H1 (cell line): ENCODE measurements at regions not wholly inside any gene's neighbourhood (a gene's known extent, or its start where the extent isn't known, plus 50 kb on each side); places are given as distances from the start of the nearest gene placed in this dataset.

Experiments used
- CTCF ChIA-PET: fragments of 300-600 bp; sonication (Branson Sonifier 250); formaldehyde crosslinking; loops from one replicate; lab custom pipeline; 2021; ENCODE audit not compliant: partially characterized antibody; lab: Charles Lee
- POLR2A ChIA-PET: fragments of 300-600 bp; sonication (Branson Sonifier 250); formaldehyde crosslinking; loops from one replicate; lab custom pipeline; 2021; ENCODE audit warnings: inconsistent platforms; ENCODE audit not compliant: partially characterized antibody; lab: Charles Lee
- DNase-seq, 2 experiments: peaks; one replicate each; pipeline versions ENCODE4 v3.0.0 to v3.0.0-alpha.2; 2010 to 2022; ENCODE audit warnings: low spot score in 2 of 2, low read depth in 1 of 2, mixed read lengths in 1 of 2
- FAIRE-seq: peaks from 2 replicates; lab custom pipeline; 2011; peaks lifted over from hg19 to GRCh38; lab: Jason Lieb, UNC
- H2AFZ ChIP-seq: 2 replicates; pipeline ENCODE4 v1.8.1; 2012; ENCODE audit warnings: low read length, inconsistent platforms
- H2AK5ac ChIP-seq: 2 replicates; pipeline ENCODE4 v1.6.1; 2013; ENCODE audit warnings: low read depth, low read length
- H2BK120ac ChIP-seq: replicated peaks from 2 replicates; pipeline ENCODE3; 2013; ENCODE audit warnings: low read depth, low read length, inconsistent platforms
- H2BK12ac ChIP-seq: 2 replicates; pipeline ENCODE4 v1.6.1; 2013; ENCODE audit warnings: low read depth, low read length
- H2BK15ac ChIP-seq: 2 replicates; pipeline ENCODE4 v1.6.1; 2013; ENCODE audit warnings: low read length
- H2BK20ac ChIP-seq: 2 replicates; pipeline ENCODE4 v1.6.1; 2013; ENCODE audit warnings: low read length
- H2BK5ac ChIP-seq: 2 replicates; pipeline ENCODE4 v1.6.1; 2013; ENCODE audit warnings: low read depth, low read length
- H3K14ac ChIP-seq: 2 replicates; pipeline ENCODE4 v1.6.1; 2013; ENCODE audit warnings: inconsistent platforms; ENCODE audit not compliant: insufficient read length
- H3K18ac ChIP-seq: 2 replicates; pipeline ENCODE4 v1.6.1; 2013; ENCODE audit warnings: low read length; ENCODE audit errors: extremely low read depth
- H3K23ac ChIP-seq: 2 replicates; pipeline ENCODE4 v1.6.1; 2013; ENCODE audit warnings: inconsistent platforms; ENCODE audit not compliant: insufficient read length
- H3K23me2 ChIP-seq: 2 replicates; pipeline ENCODE4 v1.6.1; 2013; ENCODE audit warnings: low read depth, low read length
- H3K27ac ChIP-seq: 2 replicates; pipeline ENCODE4 v1.6.1; 2011; ENCODE audit warnings: low read depth, low read length, inconsistent platforms
- H3K27me3 ChIP-seq, 4 experiments: replicated peaks in 1 of 4; 1 replicate in 1 of 4; 2 replicates in 3 of 4; pipeline versions ENCODE4 v1.6.1 to v1.8.1; 2011 to 2013; ENCODE audit warnings: low read length in 3 of 4, mild to moderate bottlenecking in 3 of 4, inconsistent platforms in 2 of 4, mixed read lengths in 2 of 4, moderate library complexity in 1 of 4; ENCODE audit not compliant: control insufficient read depth in 3 of 4, insufficient read depth in 3 of 4; ENCODE audit errors: extremely low read depth in 1 of 4
- H3K36me3 ChIP-seq, 4 experiments: 2 replicates each; pipeline versions ENCODE4 v1.6.1 to v1.8.1; 2011 to 2013; ENCODE audit warnings: mild to moderate bottlenecking in 4 of 4, low read length in 3 of 4, moderate library complexity in 2 of 4, control low read depth in 1 of 4, inconsistent platforms in 1 of 4; ENCODE audit not compliant: insufficient read depth in 4 of 4, control insufficient read depth in 2 of 4
- H3K4ac ChIP-seq: replicated peaks from 2 replicates; pipeline ENCODE3; 2013; ENCODE audit warnings: low read length, low read depth, mixed read lengths, inconsistent platforms; ENCODE audit not compliant: insufficient read length
- H3K4me1 ChIP-seq, 4 experiments: replicated peaks in 1 of 4; 1 replicate in 1 of 4; 2 replicates in 3 of 4; pipeline versions ENCODE4 v1.6.1 to v1.8.1; 2011 to 2013; ENCODE audit warnings: low read length in 3 of 4, inconsistent platforms in 2 of 4, mixed read lengths in 1 of 4; ENCODE audit not compliant: insufficient read depth in 4 of 4, control insufficient read depth in 3 of 4
- H3K4me2 ChIP-seq, 2 experiments: 2 replicates each; pipeline versions ENCODE4 v1.6.1 to v1.8.1; 2011 to 2013; ENCODE audit warnings: low read depth in 2 of 2, low read length in 2 of 2, control low read depth in 1 of 2, inconsistent platforms in 1 of 2, mild to moderate bottlenecking in 1 of 2; ENCODE audit not compliant: insufficient read depth in 1 of 2
- H3K4me3 ChIP-seq, 4 experiments: fragments of 200-600, 300-600 bp in 1 of 4; sonication (generic), shearing (Covaris generic), sonication (Bioruptor Twin) in 1 of 4; 2 replicates each; pipeline versions ENCODE4 v1.5.1 to v1.8.1; 2011 to 2016; ENCODE audit warnings: low read length in 4 of 4, low read depth in 3 of 4, control low read depth in 2 of 4, inconsistent platforms in 2 of 4, mild to moderate bottlenecking in 2 of 4, mixed read lengths in 1 of 4, moderate library complexity in 1 of 4; ENCODE audit not compliant: insufficient read depth in 2 of 4; ENCODE audit errors: extremely low read depth in 1 of 4
- H3K56ac ChIP-seq: replicated peaks from 2 replicates; pipeline ENCODE3; 2013; ENCODE audit warnings: low read depth, mild to moderate bottlenecking, mixed read lengths, low read length, inconsistent platforms; ENCODE audit not compliant: insufficient read length
- H3K79me1 ChIP-seq: 2 replicates; pipeline ENCODE4 v1.6.1; 2013; ENCODE audit warnings: low read depth, low read length, control low read depth
- H3K79me2 ChIP-seq, 2 experiments: 2 replicates each; pipeline versions ENCODE4 v1.6.1 to v1.8.1; 2012 to 2013; ENCODE audit warnings: low read length in 2 of 2, mild to moderate bottlenecking in 2 of 2, inconsistent platforms in 1 of 2; ENCODE audit not compliant: insufficient read depth in 2 of 2, control insufficient read depth in 1 of 2
- H3K9ac ChIP-seq, 4 experiments: replicated peaks in 1 of 4; 1 replicate in 1 of 4; 2 replicates in 3 of 4; pipeline versions ENCODE4 v1.6.1 to v1.8.1; 2011 to 2013; ENCODE audit warnings: low read depth in 3 of 4, low read length in 3 of 4, control low read depth in 2 of 4, mild to moderate bottlenecking in 2 of 4, moderate library complexity in 2 of 4, inconsistent platforms in 1 of 4; ENCODE audit errors: extremely low read depth in 1 of 4
- H3K9me3 ChIP-seq, 2 experiments: 2 replicates each; pipeline versions ENCODE4 v1.6.1 to v1.8.1; 2012 to 2013; ENCODE audit warnings: mild to moderate bottlenecking in 2 of 2, moderate library complexity in 2 of 2, control low read depth in 1 of 2, inconsistent platforms in 1 of 2, low read depth in 1 of 2, low read length in 1 of 2, mixed read lengths in 1 of 2; ENCODE audit not compliant: insufficient read depth in 2 of 2
- H4K20me1 ChIP-seq, 2 experiments: replicated peaks in 1 of 2; 2 replicates each; pipeline versions ENCODE3 to v1.8.1; 2011 to 2013; ENCODE audit warnings: inconsistent platforms in 2 of 2, low read length in 2 of 2, mild to moderate bottlenecking in 1 of 2; ENCODE audit not compliant: insufficient read depth in 2 of 2, control insufficient read depth in 1 of 2
- H4K5ac ChIP-seq: 2 replicates; pipeline ENCODE4 v1.6.1; 2013; ENCODE audit warnings: low read length, low read depth, mixed read lengths, inconsistent platforms; ENCODE audit not compliant: insufficient read length
- H4K8ac ChIP-seq: 2 replicates; pipeline ENCODE4 v1.8.0; 2013; ENCODE audit warnings: mild to moderate bottlenecking, moderate library complexity, low read length, inconsistent platforms; ENCODE audit not compliant: insufficient read depth; ENCODE audit errors: extremely low read depth
- H4K91ac ChIP-seq: replicated peaks from 2 replicates; pipeline ENCODE3; 2013; ENCODE audit warnings: low read length, mixed read lengths, inconsistent platforms; ENCODE audit not compliant: insufficient read length
- EGR1 ChIP-seq: IDR thresholded peaks from 2 replicates; pipeline ENCODE4 v1.6.1; 2011; ENCODE audit warnings: low read depth, low read length, borderline replicate concordance
- HDAC2 ChIP-seq, 2 experiments: fragments of 300-600 bp in 1 of 2; sonication (generic) in 1 of 2; IDR thresholded peaks; 2 replicates each; pipeline ENCODE4 v1.6.1; 2011 to 2012; ENCODE audit warnings: low read depth in 2 of 2, low read length in 2 of 2, mild to moderate bottlenecking in 2 of 2, moderate library complexity in 2 of 2, borderline replicate concordance in 1 of 2, inconsistent platforms in 1 of 2
- JUND ChIP-seq: IDR thresholded peaks from 2 replicates; pipeline ENCODE4 v1.6.1; 2011; ENCODE audit warnings: mild to moderate bottlenecking, improper control_type of control experiment, low read length
- KDM5A ChIP-seq: fragments of 200-600 bp; IDR thresholded peaks from 2 replicates; pipeline ENCODE4 v1.7.1; 2012; ENCODE audit warnings: mild to moderate bottlenecking, low read length, inconsistent platforms, mixed read lengths
- NANOG ChIP-seq: IDR thresholded peaks from 2 replicates; pipeline ENCODE4 v1.6.1; 2011; ENCODE audit warnings: low read length, low read depth, mild to moderate bottlenecking, inconsistent platforms; ENCODE audit not compliant: insufficient read depth, poor library complexity, severe bottlenecking
- PHF8 ChIP-seq: fragments of 200-600 bp; sonication (generic); conservative IDR thresholded peaks from 2 replicates; pipeline ENCODE4 v1.7.1; 2012; ENCODE audit warnings: low read depth, mild to moderate bottlenecking, inconsistent platforms, low read length, moderate library complexity
- SAP30 ChIP-seq: fragments of 300-600 bp; sonication (generic); IDR thresholded peaks from 2 replicates; pipeline ENCODE4 v1.7.1; 2012; ENCODE audit warnings: low read length, moderate library complexity, mild to moderate bottlenecking, inconsistent platforms; ENCODE audit not compliant: insufficient read depth, insufficient replicate concordance
- SIRT6 ChIP-seq: IDR thresholded peaks from one replicate; pipeline ENCODE4 v1.7.1; 2012; ENCODE audit warnings: low read length, inconsistent platforms
- TCF12 ChIP-seq: IDR thresholded peaks from 2 replicates; pipeline ENCODE4 v1.6.1; 2011; ENCODE audit warnings: low read depth, mild to moderate bottlenecking, low read length
- WGBS, 2 experiments: shearing (Covaris generic) in 1 of 2; methylation state at CpG; one replicate each; pipeline versions ENCODE4 v1.1.6 to v1.1.7; 2013 to 2015; ENCODE audit warnings: low lambda C conversion rate in 2 of 2, mixed read lengths in 2 of 2, inconsistent platforms in 1 of 2, low coverage in 1 of 2, missing lambda C conversion rate in 1 of 2; ENCODE audit not compliant: insufficient replicate concordance in 2 of 2, insufficient coverage in 1 of 2, insufficient read length in 1 of 2; ENCODE audit errors: extremely low coverage in 1 of 2, missing lambda C conversion rate in 1 of 2; 5-methylcytosine and 5-hydroxymethylcytosine counted together
- TF ChIP-seq, protein P1 (sequence below): IDR thresholded peaks from 2 replicates; pipeline ENCODE4 v1.6.1; 2012; ENCODE audit warnings: low read length, inconsistent platforms
- TF ChIP-seq, protein P2 (sequence below): IDR thresholded peaks from 2 replicates; pipeline ENCODE4 v1.6.1; 2011; ENCODE audit warnings: low read length, improper control_type of control experiment

DNA sequence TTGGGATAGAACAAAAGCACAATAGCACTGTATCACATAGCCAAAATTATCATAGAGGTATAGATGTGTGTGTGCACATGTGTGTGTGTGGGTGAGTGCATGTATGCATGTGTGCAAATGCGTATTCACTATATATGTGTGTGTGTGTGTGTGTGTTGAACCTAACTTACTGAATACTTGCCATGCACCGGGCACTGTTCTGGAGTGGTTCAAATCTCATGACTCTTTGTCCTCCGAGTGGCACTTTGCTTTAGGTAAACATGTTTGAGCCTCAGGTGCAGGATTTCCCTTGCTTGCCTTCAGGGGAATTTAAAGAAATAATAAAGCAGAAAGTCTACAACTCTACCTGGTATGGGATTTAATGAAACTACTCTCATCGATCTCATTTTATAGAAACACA lies 183.5 kb upstream of the GDNF start:
- no peak overlapping the region for H4K91ac ChIP-seq
- H3K27ac ChIP-seq = no peak overlapping the region
- no peak overlapping the region for H4K8ac ChIP-seq
- H3K9ac ChIP-seq = no peak overlapping the region
- H3K18ac ChIP-seq = no peak overlapping the region
- no peak overlapping the region for H3K23ac ChIP-seq
- no peaks in the 10 kb centered on the region for H3K23me2 ChIP-seq
- H3K36me3 ChIP-seq = no peaks in the 10 kb centered on the region
- FAIRE-seq (no peak), DNase-seq (no peak)
- ChIA-PET CTCF (interaction anchor here (0.8 to 1.3 kb wide), 3 partner anchors 15 to 122 kb away, joined by 3 to 4 read pairs (median 3); no protein-coding TSS in a partner anchor), POLR2A (no interaction called here)
- H2BK12ac ChIP-seq = no peak overlapping the region
- H4K20me1 ChIP-seq = no peaks in the 10 kb centered on the region
- no peak overlapping the region for H3K4me2 ChIP-seq
- H3K79me2 ChIP-seq = no peaks in the 10 kb centered on the region
- H2BK120ac ChIP-seq = no peak overlapping the region
- H3K56ac ChIP-seq = no peak overlapping the region
- H3K4me1 ChIP-seq = no peaks in the 10 kb centered on the region
- no peak overlapping the region for H3K4me3 ChIP-seq
- H3K9me3 ChIP-seq = no peaks in the 10 kb centered on the region
- no peaks in the 10 kb centered on the region for H3K27me3 ChIP-seq
- H4K5ac ChIP-seq = no peak overlapping the region
- no peak overlapping the region for H2BK20ac ChIP-seq
- H3K79me1 ChIP-seq = no peaks in the 10 kb centered on the region
- TF ChIP-seq NANOG = no peak
- TF ChIP-seq PHF8 = no peak
- no peak for TF ChIP-seq SIRT6
- no peak for TF ChIP-seq SAP30
- TF ChIP-seq JUND = no peak
- TF ChIP-seq TCF12 = no peak
- no peak for TF ChIP-seq KDM5A
- TF ChIP-seq HDAC2 (IDR thresholded peaks at IDR 0.05; ENCODE audit: borderline replicate concordance in 1 of 2, low read depth in 2 of 2, low read length in 2 of 2) = no peak
- TF ChIP-seq, protein P1, sequence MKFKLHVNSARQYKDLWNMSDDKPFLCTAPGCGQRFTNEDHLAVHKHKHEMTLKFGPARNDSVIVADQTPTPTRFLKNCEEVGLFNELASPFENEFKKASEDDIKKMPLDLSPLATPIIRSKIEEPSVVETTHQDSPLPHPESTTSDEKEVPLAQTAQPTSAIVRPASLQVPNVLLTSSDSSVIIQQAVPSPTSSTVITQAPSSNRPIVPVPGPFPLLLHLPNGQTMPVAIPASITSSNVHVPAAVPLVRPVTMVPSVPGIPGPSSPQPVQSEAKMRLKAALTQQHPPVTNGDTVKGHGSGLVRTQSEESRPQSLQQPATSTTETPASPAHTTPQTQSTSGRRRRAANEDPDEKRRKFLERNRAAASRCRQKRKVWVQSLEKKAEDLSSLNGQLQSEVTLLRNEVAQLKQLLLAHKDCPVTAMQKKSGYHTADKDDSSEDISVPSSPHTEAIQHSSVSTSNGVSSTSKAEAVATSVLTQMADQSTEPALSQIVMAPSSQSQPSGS = no peak
- TF ChIP-seq EGR1 = no peak
- TF ChIP-seq, protein P2, sequence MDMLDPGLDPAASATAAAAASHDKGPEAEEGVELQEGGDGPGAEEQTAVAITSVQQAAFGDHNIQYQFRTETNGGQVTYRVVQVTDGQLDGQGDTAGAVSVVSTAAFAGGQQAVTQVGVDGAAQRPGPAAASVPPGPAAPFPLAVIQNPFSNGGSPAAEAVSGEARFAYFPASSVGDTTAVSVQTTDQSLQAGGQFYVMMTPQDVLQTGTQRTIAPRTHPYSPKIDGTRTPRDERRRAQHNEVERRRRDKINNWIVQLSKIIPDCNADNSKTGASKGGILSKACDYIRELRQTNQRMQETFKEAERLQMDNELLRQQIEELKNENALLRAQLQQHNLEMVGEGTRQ = no peak
- TF ChIP-seq, all 59 proteins: peak for 0
- H2BK15ac ChIP-seq = no peak overlapping the region
- no peak overlapping the region for H2BK5ac ChIP-seq
- H3K4ac ChIP-seq = no peak overlapping the region
- WGBS, 2 experiments = 97% methylated on average over 4 of the region's 4 CpGs; no CpG with 5 or more reads in 1 of the 2 experiments
- H3K14ac ChIP-seq = no peak overlapping the region
- H2AFZ ChIP-seq = no peak overlapping the region
- H2AK5ac ChIP-seq = no peak overlapping the region
